Endodermal cell (in vitro differentiated cells): ENCODE measurements at regions not wholly inside any gene's neighbourhood (a gene's known extent, or its start where the extent isn't known, plus 50 kb on each side); places are given as distances from the start of the nearest gene placed in this dataset.

Experiments used
- DNase-seq: peaks from one replicate; pipeline ENCODE4 v3.0.0-alpha.2; 2017
- H3K27ac ChIP-seq: 2 replicates; pipeline ENCODE4 v1.5.1; 2013; ENCODE audit warnings: mild to moderate bottlenecking, low read depth, low read length, moderate library complexity
- H3K27me3 ChIP-seq: 2 replicates; pipeline ENCODE4 v1.6.1; 2013; ENCODE audit warnings: mild to moderate bottlenecking, low read length, moderate library complexity; ENCODE audit not compliant: insufficient read depth, control insufficient read depth, poor library complexity, severe bottlenecking
- H3K36me3 ChIP-seq: 2 replicates; pipeline ENCODE4 v1.7.0; 2013; ENCODE audit warnings: mild to moderate bottlenecking, low read length, moderate library complexity; ENCODE audit not compliant: control insufficient read depth, insufficient read depth
- H3K4me1 ChIP-seq: one replicate; pipeline ENCODE4 v1.7.0; 2013; ENCODE audit warnings: low read length; ENCODE audit not compliant: control insufficient read depth, insufficient read depth
- H3K4me3 ChIP-seq: 2 replicates; pipeline ENCODE4 v1.5.1; 2013; ENCODE audit warnings: mild to moderate bottlenecking, low read length, moderate library complexity
- H3K9ac ChIP-seq: 2 replicates; pipeline ENCODE4 v1.6.1; 2013; ENCODE audit warnings: mild to moderate bottlenecking, low read length, moderate library complexity; ENCODE audit not compliant: poor library complexity, severe bottlenecking; ENCODE audit errors: extremely low read depth
- H3K9me3 ChIP-seq: 2 replicates; pipeline ENCODE4 v1.6.1; 2013; ENCODE audit warnings: mild to moderate bottlenecking, low read length, moderate library complexity; ENCODE audit not compliant: control insufficient read depth
- H3K27ac Mint-ChIP-seq: 2 replicates; pipeline ENCODE4 v1.8.0; 2020; ENCODE audit warnings: mixed read lengths
- H3K27me3 Mint-ChIP-seq: 2 replicates; pipeline ENCODE4 v1.8.0; 2021; ENCODE audit warnings: mild to moderate bottlenecking, mixed read lengths; ENCODE audit not compliant: insufficient read depth
- H3K36me3 Mint-ChIP-seq: 2 replicates; pipeline ENCODE4 v1.8.0; 2020; ENCODE audit warnings: low read depth, mixed read lengths
- H3K4me1 Mint-ChIP-seq: 2 replicates; pipeline ENCODE4 v1.8.0; 2020; ENCODE audit warnings: mixed read lengths
- H3K4me3 Mint-ChIP-seq: 2 replicates; pipeline ENCODE4 v1.8.0; 2020; ENCODE audit warnings: mild to moderate bottlenecking, moderate library complexity, mixed read lengths
- H3K9me3 Mint-ChIP-seq: 2 replicates; pipeline ENCODE4 v1.8.0; 2020; ENCODE audit warnings: mild to moderate bottlenecking, mixed read lengths
- WGBS, 2 experiments: methylation state at CpG; one replicate each; pipeline versions ENCODE4 v1.1.5 to v1.1.7; 2013; ENCODE audit warnings: missing lambda C conversion rate in 2 of 2, mixed read lengths in 1 of 2; ENCODE audit not compliant: insufficient coverage in 1 of 2, insufficient read length in 1 of 2; 5-methylcytosine and 5-hydroxymethylcytosine counted together
- TF ChIP-seq, protein P1 (sequence below): fragments of 200-600 bp; sonication (generic); conservative IDR thresholded peaks from 2 replicates; pipeline ENCODE4 v1.5.0; 2021; ENCODE audit warnings: antibody characterized with exemption, mild to moderate bottlenecking

DNA sequence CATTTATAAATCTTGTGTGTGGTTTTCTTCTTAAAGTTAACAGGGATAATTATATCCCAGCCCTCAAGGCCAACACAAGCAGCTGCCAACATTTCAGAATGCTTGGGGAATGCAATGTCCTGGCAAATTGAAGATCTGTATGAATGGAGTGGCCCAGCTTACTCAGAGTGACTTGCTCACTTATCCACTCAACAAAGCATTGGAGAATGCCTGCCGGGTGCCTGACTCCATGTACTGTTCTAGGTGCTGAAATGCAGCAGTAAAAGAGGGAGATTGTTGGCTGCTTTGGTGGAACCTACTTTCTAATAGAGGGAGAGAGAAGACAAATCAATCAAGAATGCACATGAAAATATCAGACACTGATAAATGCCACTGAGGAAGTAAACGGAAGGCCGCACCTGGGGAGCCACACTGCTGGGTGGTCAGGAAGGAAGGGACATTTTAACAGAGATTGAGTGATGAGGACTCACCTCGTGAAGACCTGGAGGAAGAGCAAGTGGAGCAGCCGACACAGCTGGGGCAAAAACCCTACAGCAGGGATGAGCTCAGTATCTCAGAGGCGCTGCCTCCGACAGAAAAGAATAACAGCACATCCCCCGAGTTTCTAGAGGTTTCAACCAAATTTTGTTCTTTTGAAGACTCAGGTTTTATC lies 61.2 kb upstream of the VASH1 start:
- Histone ChIP-seq H3K9me3 (no peaks in the 10 kb centered on the region), H3K4me3 (no peak overlapping the region), H3K27ac (no peak overlapping the region), H3K27me3 (no peaks in the 10 kb centered on the region), H3K9ac (no peak overlapping the region), H3K36me3 (no peaks in the 10 kb centered on the region), H3K4me1 (peaks cover 13% of the 10 kb centered on the region)
- TF ChIP-seq, protein P1, sequence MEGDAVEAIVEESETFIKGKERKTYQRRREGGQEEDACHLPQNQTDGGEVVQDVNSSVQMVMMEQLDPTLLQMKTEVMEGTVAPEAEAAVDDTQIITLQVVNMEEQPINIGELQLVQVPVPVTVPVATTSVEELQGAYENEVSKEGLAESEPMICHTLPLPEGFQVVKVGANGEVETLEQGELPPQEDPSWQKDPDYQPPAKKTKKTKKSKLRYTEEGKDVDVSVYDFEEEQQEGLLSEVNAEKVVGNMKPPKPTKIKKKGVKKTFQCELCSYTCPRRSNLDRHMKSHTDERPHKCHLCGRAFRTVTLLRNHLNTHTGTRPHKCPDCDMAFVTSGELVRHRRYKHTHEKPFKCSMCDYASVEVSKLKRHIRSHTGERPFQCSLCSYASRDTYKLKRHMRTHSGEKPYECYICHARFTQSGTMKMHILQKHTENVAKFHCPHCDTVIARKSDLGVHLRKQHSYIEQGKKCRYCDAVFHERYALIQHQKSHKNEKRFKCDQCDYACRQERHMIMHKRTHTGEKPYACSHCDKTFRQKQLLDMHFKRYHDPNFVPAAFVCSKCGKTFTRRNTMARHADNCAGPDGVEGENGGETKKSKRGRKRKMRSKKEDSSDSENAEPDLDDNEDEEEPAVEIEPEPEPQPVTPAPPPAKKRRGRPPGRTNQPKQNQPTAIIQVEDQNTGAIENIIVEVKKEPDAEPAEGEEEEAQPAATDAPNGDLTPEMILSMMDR = no peak
- 94 to 98% methylated on average over 7 to 8 of the region's 8 CpGs for WGBS, 2 experiments
- DNase-seq = peak; percentile 32
- no peaks in the 10 kb centered on the region for H3K9me3 Mint-ChIP-seq
- peaks cover 20% of the 10 kb centered on the region for H3K4me1 Mint-ChIP-seq
- peaks cover 5% of the 10 kb centered on the region for H3K27me3 Mint-ChIP-seq
- H3K36me3 Mint-ChIP-seq = no peaks in the 10 kb centered on the region
- no peak overlapping the region for H3K27ac Mint-ChIP-seq
- H3K4me3 Mint-ChIP-seq = no peak overlapping the region

DNA sequence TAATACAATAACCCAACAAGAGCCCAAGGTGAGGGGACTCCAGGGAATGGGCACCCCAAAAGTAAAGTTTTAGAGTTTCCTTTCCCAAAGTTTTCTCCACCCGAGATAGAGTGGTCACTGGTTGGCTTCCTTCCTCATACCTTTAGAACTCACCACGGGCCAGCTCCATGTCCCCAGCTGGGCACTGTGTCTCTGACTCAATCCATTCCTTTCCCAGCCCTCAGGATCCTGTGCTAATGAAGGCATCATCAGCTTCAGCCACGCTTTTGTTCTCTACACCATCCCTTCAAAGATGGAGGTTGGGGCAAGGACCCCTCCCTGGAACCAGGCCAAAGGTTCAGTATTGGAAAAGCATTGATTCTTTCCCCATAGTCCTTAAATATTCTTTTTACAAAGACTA lies 59.8 kb upstream of the VASH1 start:
- Histone ChIP-seq H3K27me3 (no peaks in the 10 kb centered on the region), H3K36me3 (no peaks in the 10 kb centered on the region), H3K27ac (no peak overlapping the region), H3K9ac (no peak overlapping the region), H3K9me3 (no peaks in the 10 kb centered on the region), H3K4me1 (peaks cover 5% of the 10 kb centered on the region), H3K4me3 (no peak overlapping the region)
- 92 to 95% methylated on average over 2 to 3 of the region's 3 CpGs for WGBS, 2 experiments
- H3K27ac Mint-ChIP-seq = no peak overlapping the region
- peaks cover 3% of the 10 kb centered on the region for H3K9me3 Mint-ChIP-seq
- H3K27me3 Mint-ChIP-seq = peaks cover 7% of the 10 kb centered on the region
- peak; percentile 13 for DNase-seq
- TF ChIP-seq, protein P1 = no peak
- peaks cover 6% of the 10 kb centered on the region for H3K4me1 Mint-ChIP-seq
- H3K4me3 Mint-ChIP-seq = no peak overlapping the region
- no peaks in the 10 kb centered on the region for H3K36me3 Mint-ChIP-seq

DNA sequence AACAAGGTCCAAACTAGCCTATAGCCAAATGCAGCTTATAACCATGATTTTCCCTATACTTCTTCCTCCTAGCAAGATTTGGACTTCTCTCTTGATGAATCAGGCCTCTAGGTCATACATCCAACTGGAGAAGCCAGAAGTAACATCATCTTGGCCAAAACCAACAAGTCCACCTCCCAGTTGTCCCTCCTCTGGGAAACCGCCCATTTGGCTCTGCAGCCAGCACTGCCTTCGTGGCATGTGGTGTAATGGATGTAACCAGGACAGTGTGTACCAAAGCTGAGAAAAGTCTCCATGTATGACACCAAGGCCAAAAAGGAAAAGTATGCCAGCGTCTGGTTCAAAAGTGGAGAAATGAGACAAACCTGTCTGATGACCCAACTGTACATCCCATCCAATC lies 59.3 kb upstream of the VASH1 start:
- peaks cover 7% of the 10 kb centered on the region for H3K27me3 Mint-ChIP-seq
- Histone ChIP-seq H3K4me1 (peaks cover under 1% of the 10 kb centered on the region), H3K27me3 (no peaks in the 10 kb centered on the region), H3K27ac (no peak overlapping the region), H3K4me3 (no peak overlapping the region), H3K9ac (no peak overlapping the region), H3K36me3 (no peaks in the 10 kb centered on the region), H3K9me3 (no peaks in the 10 kb centered on the region)
- peaks cover under 1% of the 10 kb centered on the region for H3K4me1 Mint-ChIP-seq
- no peak overlapping the region for H3K4me3 Mint-ChIP-seq
- 90 to 100% methylated on average over 1 to 3 of the region's 3 CpGs for WGBS, 2 experiments
- H3K9me3 Mint-ChIP-seq = peaks cover 3% of the 10 kb centered on the region
- no peaks in the 10 kb centered on the region for H3K36me3 Mint-ChIP-seq
- TF ChIP-seq, protein P1 = no peak
- DNase-seq = peak; percentile 11
- no peak overlapping the region for H3K27ac Mint-ChIP-seq
